H1 (cell line): ENCODE measurements at regions not wholly inside any gene's neighbourhood (a gene's known extent, or its start where the extent isn't known, plus 50 kb on each side); places are given as distances from the start of the nearest gene placed in this dataset.

Source experiments
- EZH2 ChIP-seq: fragments of 200-600 bp; sonication (generic); IDR thresholded peaks from 2 replicates; pipeline ENCODE4 v1.7.1; 2012; ENCODE audit warnings: low read depth, mild to moderate bottlenecking, moderate library complexity, low read length, inconsistent platforms; ENCODE audit not compliant: severe bottlenecking
- POLR2A ChIP-seq, 2 experiments: IDR thresholded peaks; 1 replicate in 1 of 2; 2 replicates in 1 of 2; pipeline ENCODE4 v1.6.1; 2011; ENCODE audit warnings: low read depth in 2 of 2, low read length in 2 of 2, mild to moderate bottlenecking in 2 of 2; ENCODE audit errors: control extremely low read depth in 1 of 2

DNA sequence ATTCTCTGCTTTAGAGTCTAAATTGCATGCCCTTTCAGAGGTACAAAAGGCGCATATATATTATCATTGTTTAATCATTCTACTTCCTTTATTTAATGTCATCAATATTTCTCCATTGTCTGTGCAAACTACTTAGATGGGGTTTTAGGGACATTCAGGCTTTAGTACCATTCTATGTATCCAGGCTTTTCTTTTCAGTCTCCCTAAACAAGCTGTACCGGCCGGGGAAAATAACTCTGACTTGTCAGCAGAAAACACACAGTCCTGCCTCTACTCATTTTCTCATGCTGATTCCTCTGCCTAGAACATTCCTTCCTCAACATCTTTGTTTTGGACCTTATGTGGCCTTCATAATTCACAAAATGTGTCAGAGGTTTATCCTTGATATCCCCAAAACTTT lies 392.1 kb upstream of the DAB2 start:
- TF ChIP-seq POLR2A (IDR thresholded peaks at IDR 0.05; ENCODE audit: control extremely low read depth in 1 of 2, low read depth in 2 of 2, low read length in 2 of 2) (no peak), EZH2 (no peak)
